ENCODE measurements at regions not wholly inside any gene's neighbourhood (a gene's known extent, or its start where the extent isn't known, plus 50 kb on each side); places are given as distances from the start of the nearest gene placed in this dataset.

GRCh38 chr17:14926073-14926472, 339.1 kb downstream of the PMP22 start:
- Histone ChIP-seq H3K9ac (ENCODE audit: low read length) (no peak overlapping the region), H3K36me3 (ENCODE audit: insufficient read depth, low read length) (no peaks in the 10 kb centered on the region), H2AFZ (ENCODE audit: low read length) (no peak overlapping the region), H3K4me1 (ENCODE audit: insufficient read depth, low read length, severe bottlenecking) (no peaks in the 10 kb centered on the region), H3K4me3 (ENCODE audit: low read depth, low read length, poor library complexity, severe bottlenecking) (no peak overlapping the region), H3K4me2 (ENCODE audit: low read length) (no peak overlapping the region), H3K9me3 (ENCODE audit: low read length) (no peaks in the 10 kb centered on the region), H3F3A (ENCODE audit: insufficient read depth, low read length) (no peaks in the 10 kb centered on the region), H3K79me2 (ENCODE audit: insufficient read depth, low read length) (no peaks in the 10 kb centered on the region), H3K9me2 (ENCODE audit: low read depth, low read length) (no peaks in the 10 kb centered on the region), H4K20me1 (ENCODE audit: insufficient read depth, low read length) (no peaks in the 10 kb centered on the region), H3K27ac (ENCODE audit: low read depth, low read length, poor library complexity, severe bottlenecking) (no peak overlapping the region), H3K27me3 (ENCODE audit: insufficient read depth, low read length) (no peaks in the 10 kb centered on the region)
- TF ChIP-seq EZH2 (IDR thresholded peaks at IDR 0.05; ENCODE audit: borderline replicate concordance, low read length) (no peak), CTCF (IDR thresholded peaks at IDR 0.05; ENCODE audit: low read length) (no peak)

GRCh38 chr17:14925498-14925897, 339.6 kb downstream of the PMP22 start:
- no peaks in the 10 kb centered on the region for H3K36me3 ChIP-seq (ENCODE audit: insufficient read depth, low read length)
- TF ChIP-seq CTCF (IDR thresholded peaks at IDR 0.05; ENCODE audit: low read length), result no peak
- no peak for TF ChIP-seq EZH2 (IDR thresholded peaks at IDR 0.05; ENCODE audit: borderline replicate concordance, low read length)
- H3K79me2 ChIP-seq (ENCODE audit: insufficient read depth, low read length), result no peaks in the 10 kb centered on the region
- no peaks in the 10 kb centered on the region for H3K9me2 ChIP-seq (ENCODE audit: low read depth, low read length)
- no peaks in the 10 kb centered on the region for H3F3A ChIP-seq (ENCODE audit: insufficient read depth, low read length)
- no peak overlapping the region for H3K4me2 ChIP-seq (ENCODE audit: low read length)
- no peaks in the 10 kb centered on the region for H3K4me1 ChIP-seq (ENCODE audit: insufficient read depth, low read length, severe bottlenecking)
- H3K4me3 ChIP-seq (ENCODE audit: low read depth, low read length, poor library complexity, severe bottlenecking), result no peak overlapping the region
- no peaks in the 10 kb centered on the region for H3K9me3 ChIP-seq (ENCODE audit: low read length)
- no peaks in the 10 kb centered on the region for H4K20me1 ChIP-seq (ENCODE audit: insufficient read depth, low read length)
- no peak overlapping the region for H3K27ac ChIP-seq (ENCODE audit: low read depth, low read length, poor library complexity, severe bottlenecking)
- no peaks in the 10 kb centered on the region for H3K27me3 ChIP-seq (ENCODE audit: insufficient read depth, low read length)
- H2AFZ ChIP-seq (ENCODE audit: low read length), result no peak overlapping the region
- H3K9ac ChIP-seq (ENCODE audit: low read length), result no peak overlapping the region

- H3K4me2 ChIP-seq (ENCODE audit: low read length), result no peak overlapping the region
These were observed 341.1 kb downstream of the PMP22 start for GRCh38 chr17:14923981-14924380.

More at GRCh38 chr17:14923981-14924380, 341.1 kb downstream of the PMP22 start:
- no peaks in the 10 kb centered on the region for H3K4me1 ChIP-seq (ENCODE audit: insufficient read depth, low read length, severe bottlenecking)
- no peaks in the 10 kb centered on the region for H3K9me2 ChIP-seq (ENCODE audit: low read depth, low read length)
- no peaks in the 10 kb centered on the region for H3F3A ChIP-seq (ENCODE audit: insufficient read depth, low read length)
- no peaks in the 10 kb centered on the region for H4K20me1 ChIP-seq (ENCODE audit: insufficient read depth, low read length)
- H3K9me3 ChIP-seq (ENCODE audit: low read length), result no peaks in the 10 kb centered on the region
- H3K4me3 ChIP-seq (ENCODE audit: low read depth, low read length, poor library complexity, severe bottlenecking), result no peak overlapping the region
- no peak overlapping the region for H2AFZ ChIP-seq (ENCODE audit: low read length)
- no peak overlapping the region for H3K27ac ChIP-seq (ENCODE audit: low read depth, low read length, poor library complexity, severe bottlenecking)
- no peak overlapping the region for H3K9ac ChIP-seq (ENCODE audit: low read length)
- no peak for TF ChIP-seq CTCF (IDR thresholded peaks at IDR 0.05; ENCODE audit: low read length)
- TF ChIP-seq EZH2 (IDR thresholded peaks at IDR 0.05; ENCODE audit: borderline replicate concordance, low read length), result no peak
- no peaks in the 10 kb centered on the region for H3K79me2 ChIP-seq (ENCODE audit: insufficient read depth, low read length)
- no peaks in the 10 kb centered on the region for H3K36me3 ChIP-seq (ENCODE audit: insufficient read depth, low read length)
- no peaks in the 10 kb centered on the region for H3K27me3 ChIP-seq (ENCODE audit: insufficient read depth, low read length)
